Gastrocnemius medialis (tissue), 4 donors: ENCODE measurements at regions not wholly inside any gene's neighbourhood (a gene's known extent, or its start where the extent isn't known, plus 50 kb on each side); places are given as distances from the start of the nearest gene placed in this dataset.

Experiments
- ATAC-seq, 2 donors: fragments of 150-250 bp; one replicate each; pipeline ENCODE4 v1.9.1; 2016
- DNase-seq, 2 donors: peaks; one replicate each; pipeline ENCODE4 v3.0.0-alpha.2; 2019
- H3K27ac ChIP-seq, 4 donors: fragments of 200-600 bp; sonication (generic); 1 replicate in 1 of 4; 2 replicates in 3 of 4; pipeline ENCODE4 v1.5.1; 2016 to 2018; ENCODE audit warnings: mild to moderate bottlenecking in 2 of 4, moderate library complexity in 1 of 4
- H3K27me3 ChIP-seq, 3 donors: fragments of 200-600 bp; sonication (generic) in 2 of 3; 1 replicate in 1 of 3; 2 replicates in 2 of 3; pipeline versions ENCODE4 v1.5.1 to v1.6.0; 2016 to 2019; ENCODE audit warnings: mild to moderate bottlenecking in 1 of 3, moderate library complexity in 1 of 3
- H3K36me3 ChIP-seq, 2 donors: fragments of 200-600 bp; sonication (generic) in 1 of 2; one replicate each; pipeline ENCODE4 v1.5.1; 2017 to 2018
- H3K4me1 ChIP-seq, 2 donors: fragments of 200-600 bp; sonication (generic) in 1 of 2; one replicate each; pipeline ENCODE4 v1.5.1; 2016 to 2017; ENCODE audit warnings: mild to moderate bottlenecking in 2 of 2
- H3K4me3 ChIP-seq, 4 donors: fragments of 200-600 bp; sonication (generic) in 3 of 4; 1 replicate in 1 of 4; 2 replicates in 3 of 4; pipeline ENCODE4 v1.5.1; 2016 to 2019; ENCODE audit warnings: mild to moderate bottlenecking in 2 of 4
- H3K9me3 ChIP-seq, 3 donors: fragments of 200-600 bp; sonication (generic) in 2 of 3; 1 replicate in 1 of 3; 2 replicates in 2 of 3; pipeline ENCODE4 v1.5.1; 2016 to 2019
- CTCF ChIP-seq, 5 experiments: fragments of 450-650 bp in 3 of 5; fragments of 200-600 bp in 2 of 5; sonication (generic) in 2 of 5; IDR thresholded peaks in 4 of 5; conservative IDR thresholded peaks in 1 of 5; 1 replicate in 4 of 5; 2 replicates in 1 of 5; pipeline ENCODE4 v1.5.1; 2016 to 2019; ENCODE audit warnings: antibody characterized with exemption in 5 of 5, mild to moderate bottlenecking in 3 of 5, moderate library complexity in 3 of 5
- POLR2A ChIP-seq, 2 donors: fragments of 450-650 bp; IDR thresholded peaks; one replicate each; pipeline ENCODE4 v1.6.1; 2017; ENCODE audit warnings: antibody characterized with exemption in 2 of 2, mild to moderate bottlenecking in 2 of 2, moderate library complexity in 2 of 2
- in situ Hi-C, 4 donors: fragments of 200-750 bp; cut with MboI; loops; one replicate each; pipeline versions ENCODE4 v1.15.0 to v1.8.0; 2017; ENCODE audit warnings: low sequenced_read_pairs in 4 of 4
- intact Hi-C: fragments of 100-400 bp; cut with DNase I; formaldehyde crosslinking; loops from one replicate; pipeline ENCODE4 v1.15.1; 2023; ENCODE audit warnings: low total_unique reads

GRCh38 chr10:113360870-113361269 is 192.0 kb upstream of the HABP2 start:
- in situ Hi-C loops (no loop called here), intact Hi-C loops (no loop called here)
- ATAC-seq (no peak), DNase-seq (no peak)
- Histone ChIP-seq H3K27me3 (no peaks in the 10 kb centered on the region), H3K27ac (no peak overlapping the region), H3K4me3 (no peak overlapping the region), H3K4me1 (no peaks in the 10 kb centered on the region), H3K36me3 (no peaks in the 10 kb centered on the region), H3K9me3 (no peaks in the 10 kb centered on the region)
- TF ChIP-seq POLR2A (IDR thresholded peaks at IDR 0.05) (no peak), CTCF (IDR thresholded peaks at IDR 0.05 in 4 of 5, conservative IDR thresholded peaks at IDR 0.05 in 1 of 5) (no peak)

- no peaks in the 10 kb centered on the region for H3K27me3 ChIP-seq
- H3K9me3 ChIP-seq = no peaks in the 10 kb centered on the region
- H3K4me1 ChIP-seq = no peaks in the 10 kb centered on the region
- TF ChIP-seq CTCF (IDR thresholded peaks at IDR 0.05 in 4 of 5, conservative IDR thresholded peaks at IDR 0.05 in 1 of 5) (no peak), POLR2A (IDR thresholded peaks at IDR 0.05) (no peak)
- intact Hi-C loops = no loop called here
- ATAC-seq (no peak), DNase-seq (no peak)
- H3K36me3 ChIP-seq = no peaks in the 10 kb centered on the region
- in situ Hi-C loops = no loop called here
- no peak overlapping the region for H3K4me3 ChIP-seq
- H3K27ac ChIP-seq = no peak overlapping the region
These were observed 190.2 kb upstream of the HABP2 start for GRCh38 chr10:113362645-113363091.

GRCh38 chr10:113364227-113364626 is 188.6 kb upstream of the HABP2 start:
- DNase-seq = no peak
- H3K27me3 ChIP-seq = no peaks in the 10 kb centered on the region
- in situ Hi-C loops = no loop called here
- no peaks in the 10 kb centered on the region for H3K9me3 ChIP-seq
- H3K4me3 ChIP-seq = no peak overlapping the region
- ATAC-seq = no peak
- no peak for TF ChIP-seq CTCF (IDR thresholded peaks at IDR 0.05 in 4 of 5, conservative IDR thresholded peaks at IDR 0.05 in 1 of 5)
- TF ChIP-seq POLR2A (IDR thresholded peaks at IDR 0.05) = no peak
- intact Hi-C loops = no loop called here
- no peaks in the 10 kb centered on the region for H3K36me3 ChIP-seq
- no peak overlapping the region for H3K27ac ChIP-seq
- no peaks in the 10 kb centered on the region for H3K4me1 ChIP-seq

- no peaks in the 10 kb centered on the region for H3K27me3 ChIP-seq
- no peaks in the 10 kb centered on the region for H3K9me3 ChIP-seq
- H3K4me1 ChIP-seq = no peaks in the 10 kb centered on the region
- intact Hi-C loops = no loop called here
- TF ChIP-seq CTCF (IDR thresholded peaks at IDR 0.05 in 4 of 5, conservative IDR thresholded peaks at IDR 0.05 in 1 of 5) = no peak
- no peak for TF ChIP-seq POLR2A (IDR thresholded peaks at IDR 0.05)
- DNase-seq (no peak), ATAC-seq (no peak)
- in situ Hi-C loops = no loop called here
- H3K36me3 ChIP-seq = no peaks in the 10 kb centered on the region
- H3K27ac ChIP-seq = no peak overlapping the region
- no peak overlapping the region for H3K4me3 ChIP-seq
These were observed 184.0 kb upstream of the HABP2 start for GRCh38 chr10:113368666-113369364.

GRCh38 chr10:113369365-113369694 is 183.5 kb upstream of the HABP2 start:
- TF ChIP-seq CTCF (IDR thresholded peaks at IDR 0.05 in 4 of 5, conservative IDR thresholded peaks at IDR 0.05 in 1 of 5) (no peak), POLR2A (IDR thresholded peaks at IDR 0.05) (no peak)
- Histone ChIP-seq H3K27me3 (no peaks in the 10 kb centered on the region), H3K27ac (no peak overlapping the region), H3K4me1 (no peaks in the 10 kb centered on the region), H3K36me3 (no peaks in the 10 kb centered on the region), H3K4me3 (no peak overlapping the region), H3K9me3 (no peaks in the 10 kb centered on the region)
- DNase-seq = no peak
- in situ Hi-C loops = no loop called here
- intact Hi-C loops = no loop called here
- ATAC-seq = no peak
